ENCODE measurements at regions not wholly inside any gene's neighbourhood (a gene's known extent, or its start where the extent isn't known, plus 50 kb on each side); places are given as distances from the start of the nearest gene placed in this dataset.
"Not testable (repeated sequence)": the region's sequence is repeated elsewhere in the genome, so short reads cannot be mapped to it uniquely, and the experiment has no call there.

DNA sequence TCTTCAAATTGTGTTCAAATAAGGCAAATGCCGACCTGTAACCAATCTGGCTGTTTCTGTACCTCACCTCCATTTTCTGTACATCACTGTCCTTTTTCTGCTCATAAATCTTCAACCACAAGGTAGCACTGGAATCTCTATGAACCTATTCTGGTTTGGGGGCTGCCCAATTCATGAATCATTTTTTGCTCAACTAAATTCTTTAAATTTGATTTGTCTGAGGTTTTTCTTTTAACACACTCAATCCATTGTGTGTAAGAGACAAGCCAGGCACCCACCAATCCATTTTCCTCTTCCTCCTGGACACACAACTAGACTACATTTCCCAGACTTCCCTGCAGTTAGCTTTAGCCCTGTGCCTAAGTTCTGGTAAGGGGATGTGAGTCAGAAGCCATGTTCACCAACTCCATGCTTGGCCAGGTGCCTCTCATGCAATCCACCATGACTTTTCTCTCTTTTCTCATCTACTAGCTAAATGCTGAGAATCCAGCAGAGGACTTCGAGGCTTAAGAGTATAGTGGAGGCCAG is 193.2 kb upstream of the KLF3 start:
- no peak for DNase-seq (ENCODE audit: low read depth)

DNA sequence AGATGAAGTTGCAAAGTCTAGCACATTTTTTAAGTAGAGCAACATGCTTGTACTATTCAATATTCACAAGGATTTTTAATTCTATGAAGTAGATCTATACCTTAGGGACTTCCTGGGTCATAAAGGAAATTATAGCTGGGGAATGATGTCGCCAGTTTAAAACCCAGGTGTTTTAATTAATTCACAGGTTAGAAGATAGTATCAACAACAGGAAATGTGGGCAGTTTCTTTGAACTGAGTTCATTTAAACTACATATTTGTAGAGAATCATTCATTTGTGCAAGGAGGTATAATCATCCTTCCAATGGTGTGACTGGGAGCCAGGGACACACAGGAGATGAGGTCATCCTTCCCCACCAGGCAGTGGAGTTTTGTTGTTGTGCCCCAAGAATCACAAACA is 181.3 kb upstream of the KLF3 start:
- no peak for DNase-seq (ENCODE audit: low read depth)

DNA sequence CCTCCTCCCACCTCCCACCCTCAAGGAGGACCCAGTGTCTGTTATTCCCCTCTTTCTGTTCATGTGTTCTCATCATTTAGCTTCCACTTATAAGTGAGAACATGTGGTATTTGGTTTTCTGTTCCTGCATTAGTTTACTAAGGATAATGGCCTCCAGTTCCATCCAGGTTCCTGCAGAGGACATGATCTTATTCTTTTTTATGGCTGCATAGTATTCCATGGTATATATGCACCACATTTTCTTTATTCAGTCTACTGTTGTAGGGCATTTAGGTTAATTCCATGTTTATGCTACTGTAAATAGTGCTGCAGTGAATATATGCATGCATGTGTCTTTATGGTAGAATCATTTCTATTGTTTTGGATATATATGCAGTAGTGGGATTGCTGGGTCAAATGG is 180.4 kb upstream of the KLF3 start:
- DNase-seq (ENCODE audit: low read depth): not testable (repeated sequence)

DNA sequence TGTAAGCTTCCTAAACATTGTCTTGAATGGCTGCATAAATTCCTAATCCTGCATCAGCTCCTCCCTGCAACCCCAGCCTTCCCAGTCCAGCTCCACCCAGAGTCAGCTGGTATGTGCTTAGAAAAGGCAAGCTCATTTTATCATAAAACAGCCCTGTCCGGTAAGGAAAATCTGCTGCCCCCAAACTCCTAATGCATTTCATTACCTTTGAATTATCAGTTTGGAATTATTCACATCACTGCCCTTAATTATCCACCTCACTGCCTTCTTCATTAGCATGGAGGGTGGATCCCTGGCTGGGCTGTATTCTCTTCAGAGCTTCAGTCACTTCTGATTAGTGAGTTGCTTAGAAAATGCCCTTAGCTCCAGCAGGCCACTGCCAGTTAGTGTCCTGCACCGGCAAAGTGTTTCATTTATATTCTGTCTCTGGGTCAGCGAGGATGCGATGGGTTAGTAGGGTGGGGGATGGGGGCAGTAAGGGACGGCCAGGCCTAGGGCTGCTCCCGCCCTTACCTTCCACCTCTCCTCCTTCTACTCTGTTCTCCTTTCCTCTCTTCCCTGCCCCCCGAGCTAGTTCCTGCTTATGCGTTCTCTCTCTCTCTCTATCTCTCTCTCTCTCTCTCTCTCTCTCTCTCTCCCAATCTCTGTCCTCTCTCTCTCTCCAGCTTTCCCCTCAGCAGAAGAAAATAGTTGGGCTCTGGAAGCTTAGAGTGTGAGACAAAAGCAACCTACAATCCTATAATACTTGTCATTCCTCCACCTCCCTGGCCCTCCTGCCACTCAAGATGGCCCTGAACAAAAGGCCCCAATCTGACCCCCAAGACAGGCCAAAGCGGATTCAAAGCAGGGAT is 174.8 kb upstream of the KLF3 start:
- no peak for DNase-seq (ENCODE audit: low read depth)

DNA sequence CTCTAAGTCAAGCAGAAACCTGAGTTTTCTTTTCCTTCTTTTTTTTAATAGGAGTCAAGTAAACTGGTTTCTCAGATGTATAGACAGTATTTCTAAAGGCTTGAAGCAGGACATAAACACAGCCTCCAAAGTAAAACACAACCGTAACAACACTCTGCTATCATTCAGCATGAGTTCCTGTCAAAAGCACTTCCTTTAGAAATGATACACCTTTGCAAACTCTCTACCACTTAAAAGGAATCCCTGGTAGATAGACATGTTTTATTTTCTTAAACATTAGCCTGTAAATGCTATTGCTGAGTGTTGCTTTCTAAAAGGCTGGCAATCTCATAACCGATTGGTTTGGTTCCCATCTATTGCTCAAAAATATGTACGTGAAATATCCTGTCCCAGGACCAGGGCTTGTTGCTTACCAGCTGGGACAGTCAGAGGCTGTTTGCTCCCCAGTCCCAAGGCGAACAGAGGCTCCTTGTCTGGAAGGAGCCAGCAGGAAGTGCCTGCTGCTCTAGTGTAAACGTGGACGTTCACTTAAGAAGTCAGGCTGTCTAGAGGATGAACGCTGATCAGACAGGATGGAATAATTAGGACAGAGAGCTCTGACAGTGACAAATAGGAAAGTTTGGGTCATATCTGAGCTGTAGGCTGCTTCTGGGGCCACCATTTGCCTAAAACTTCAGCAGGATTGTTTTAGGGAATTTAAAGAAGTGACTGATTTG is 173.9 kb upstream of the KLF3 start:
- DNase-seq (ENCODE audit: low read depth): no peak

DNA sequence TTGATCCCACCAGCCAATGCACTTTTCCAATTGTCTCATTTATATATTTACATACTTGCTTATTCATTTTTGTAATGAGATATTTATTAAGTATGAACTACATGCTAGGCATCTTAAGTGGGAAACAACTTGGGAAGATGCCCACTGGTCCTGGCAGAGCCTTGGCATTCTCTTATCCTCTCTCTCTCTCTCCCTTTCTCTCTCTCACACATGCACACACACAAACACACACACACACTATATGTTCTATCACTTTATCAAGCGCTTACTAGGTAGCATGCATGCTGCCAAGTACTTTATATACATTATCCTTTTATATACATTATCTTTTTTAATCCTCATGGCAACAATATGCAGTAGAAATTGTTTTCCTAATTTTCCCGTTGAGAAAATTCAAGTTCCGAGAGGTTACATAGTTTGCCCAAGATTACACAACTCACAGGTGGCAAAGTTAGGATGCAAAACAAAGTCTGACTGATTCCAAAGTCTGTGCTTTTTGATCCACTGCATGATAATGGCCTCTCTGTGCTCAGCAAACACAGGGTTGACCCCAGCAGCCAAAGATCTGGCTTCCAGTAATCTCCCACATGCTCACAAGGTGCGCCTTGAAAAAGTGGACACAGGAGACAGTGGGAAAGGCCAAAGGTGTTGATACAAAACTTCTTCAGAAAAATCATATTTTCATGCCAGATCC is 173.1 kb upstream of the KLF3 start:
- no peak for DNase-seq (ENCODE audit: low read depth)

DNA sequence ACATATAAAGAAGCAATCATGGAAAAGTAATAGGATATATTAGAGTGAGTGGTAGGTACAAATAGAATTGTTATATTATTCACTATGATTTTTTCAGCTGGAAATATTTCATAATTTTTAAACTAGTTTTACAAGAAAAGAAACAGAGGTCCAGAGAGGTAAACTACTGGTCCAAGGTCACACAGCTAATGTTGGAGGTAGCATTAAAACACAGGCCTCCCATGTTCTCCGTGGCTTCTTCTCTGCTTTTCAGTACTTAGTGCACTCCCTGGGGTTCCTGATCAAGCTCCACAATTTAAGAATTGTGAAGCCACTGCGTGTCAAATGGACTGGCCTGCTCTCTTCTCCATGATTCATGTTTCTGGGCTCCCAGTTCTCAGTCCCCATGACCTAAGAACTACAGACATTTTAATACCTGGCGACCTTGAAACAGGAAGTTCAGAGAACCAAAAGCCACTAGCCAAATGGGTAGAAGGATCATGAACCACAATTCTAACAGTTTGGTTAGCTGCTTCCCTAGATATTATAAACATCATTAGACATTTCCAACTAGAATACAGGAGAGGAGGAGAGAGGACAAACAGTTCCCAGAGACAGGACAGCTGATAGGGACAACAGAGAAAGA is 172.0 kb upstream of the KLF3 start:
- no peak for DNase-seq (ENCODE audit: low read depth)

DNA sequence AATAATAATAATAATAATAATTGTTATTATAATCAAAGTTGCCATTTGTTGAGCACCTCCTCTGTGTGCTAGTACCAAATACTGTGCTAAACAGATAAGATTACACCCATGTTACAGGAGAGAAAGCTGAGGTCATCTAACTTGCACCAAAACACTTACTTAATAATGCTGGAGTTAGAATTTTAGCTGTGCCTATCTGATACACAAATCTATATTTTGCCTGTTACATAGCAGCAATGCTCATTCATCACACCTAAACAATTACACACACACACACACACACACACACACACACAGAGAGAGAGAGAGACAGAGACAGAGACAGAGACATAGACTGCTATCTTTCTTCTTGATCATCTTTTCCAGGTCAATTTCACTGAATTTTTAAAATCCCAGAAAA is 170.9 kb upstream of the KLF3 start:
- no peak for DNase-seq (ENCODE audit: low read depth)

DNA sequence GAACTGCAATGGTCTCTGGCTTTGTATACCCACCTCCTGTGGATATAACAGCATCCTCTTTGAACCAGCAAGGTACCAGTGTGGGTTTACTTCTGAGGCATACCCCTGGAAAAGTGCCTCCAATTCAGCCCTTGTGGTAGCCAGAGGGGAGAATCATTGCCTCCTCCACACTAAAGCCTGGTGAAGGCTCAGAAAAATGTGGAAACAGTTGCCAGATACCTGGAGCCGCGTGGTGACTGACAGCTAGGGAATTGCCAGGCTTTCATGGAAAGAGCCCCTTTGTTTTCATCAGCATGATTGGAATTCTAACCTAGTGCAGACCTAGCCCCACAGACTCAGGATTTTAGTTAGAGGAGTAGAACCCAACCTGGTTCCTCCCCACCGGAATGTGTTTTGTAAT is 168.6 kb upstream of the KLF3 start:
- DNase-seq (ENCODE audit: low read depth): no peak

DNA sequence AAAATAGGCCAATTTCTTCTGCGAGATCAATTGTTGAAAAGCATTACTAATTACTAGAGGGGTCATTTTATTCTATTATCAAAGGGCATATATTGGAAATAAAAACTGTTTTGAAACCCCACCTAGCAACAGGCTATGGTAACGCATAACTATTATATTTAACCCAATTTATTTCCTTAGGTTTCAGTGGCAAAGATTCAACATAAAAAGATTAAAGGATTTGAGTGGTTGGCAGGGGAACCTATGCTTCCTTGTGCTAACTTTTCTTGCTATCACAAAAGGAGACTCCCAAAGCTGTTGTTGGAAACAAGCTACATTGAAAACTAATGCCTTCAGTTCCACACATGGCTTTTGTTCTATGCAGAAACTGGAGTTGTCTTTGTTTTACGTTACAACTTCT is 166.9 kb upstream of the KLF3 start:
- DNase-seq (ENCODE audit: low read depth): no peak

DNA sequence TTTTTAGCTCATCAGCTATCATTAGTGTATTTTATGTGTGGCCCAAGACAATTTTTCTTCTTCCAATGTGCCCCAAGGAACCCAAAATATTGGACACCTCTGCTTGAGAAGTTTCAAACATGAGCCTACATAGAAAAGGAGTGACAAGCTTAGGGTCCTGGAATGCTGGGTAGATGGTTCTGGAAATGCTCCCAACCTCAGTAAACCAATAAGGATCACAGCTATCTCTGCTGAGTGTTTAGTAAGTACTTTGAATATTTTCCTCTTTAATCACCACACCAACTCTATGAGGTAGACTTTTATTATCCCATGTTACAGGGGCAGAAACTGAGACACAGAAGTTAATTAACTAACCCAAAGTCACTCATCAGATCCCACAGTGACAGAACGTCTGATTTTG is 164.9 kb upstream of the KLF3 start:
- no peak for DNase-seq (ENCODE audit: low read depth)

DNA sequence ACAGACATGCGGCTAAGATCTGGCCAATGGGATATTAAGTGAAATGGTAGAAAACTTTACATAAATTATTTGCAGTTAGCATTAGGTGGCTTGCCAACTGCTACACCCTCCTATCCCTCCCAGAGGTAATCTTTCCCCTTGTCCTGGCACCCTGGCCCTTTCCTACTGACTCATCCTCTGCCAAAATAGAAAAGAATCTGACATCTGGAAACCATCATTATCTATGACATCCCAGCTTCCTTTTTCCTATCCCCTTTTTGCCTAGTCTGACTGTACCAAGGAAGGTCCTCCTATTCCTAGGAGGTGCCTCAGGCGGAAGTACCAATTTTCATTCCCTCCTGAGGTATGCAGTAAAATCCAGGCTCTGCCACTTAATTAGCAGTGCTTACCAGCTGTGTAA is 163.6 kb upstream of the KLF3 start:
- no peak for DNase-seq (ENCODE audit: low read depth)

DNA sequence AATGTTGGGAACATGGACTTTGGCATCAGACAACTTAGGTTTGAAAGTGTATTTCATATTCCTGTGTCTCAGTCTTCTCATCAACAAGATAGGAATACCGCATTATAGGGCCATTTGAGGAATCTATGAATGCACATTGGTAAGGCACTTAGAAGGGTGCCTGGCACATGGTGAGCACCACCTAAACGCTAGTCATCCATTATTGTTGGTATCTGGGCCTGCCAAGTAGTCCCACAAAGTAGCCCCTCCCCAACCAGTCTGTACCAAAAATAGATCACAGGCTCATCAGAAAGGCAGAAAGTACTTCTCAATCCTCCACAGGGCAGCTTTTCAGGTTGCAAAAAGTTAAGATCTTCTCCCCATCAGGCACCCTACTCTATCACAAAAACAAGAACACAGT is 162.3 kb upstream of the KLF3 start:
- DNase-seq (ENCODE audit: low read depth): no peak

DNA sequence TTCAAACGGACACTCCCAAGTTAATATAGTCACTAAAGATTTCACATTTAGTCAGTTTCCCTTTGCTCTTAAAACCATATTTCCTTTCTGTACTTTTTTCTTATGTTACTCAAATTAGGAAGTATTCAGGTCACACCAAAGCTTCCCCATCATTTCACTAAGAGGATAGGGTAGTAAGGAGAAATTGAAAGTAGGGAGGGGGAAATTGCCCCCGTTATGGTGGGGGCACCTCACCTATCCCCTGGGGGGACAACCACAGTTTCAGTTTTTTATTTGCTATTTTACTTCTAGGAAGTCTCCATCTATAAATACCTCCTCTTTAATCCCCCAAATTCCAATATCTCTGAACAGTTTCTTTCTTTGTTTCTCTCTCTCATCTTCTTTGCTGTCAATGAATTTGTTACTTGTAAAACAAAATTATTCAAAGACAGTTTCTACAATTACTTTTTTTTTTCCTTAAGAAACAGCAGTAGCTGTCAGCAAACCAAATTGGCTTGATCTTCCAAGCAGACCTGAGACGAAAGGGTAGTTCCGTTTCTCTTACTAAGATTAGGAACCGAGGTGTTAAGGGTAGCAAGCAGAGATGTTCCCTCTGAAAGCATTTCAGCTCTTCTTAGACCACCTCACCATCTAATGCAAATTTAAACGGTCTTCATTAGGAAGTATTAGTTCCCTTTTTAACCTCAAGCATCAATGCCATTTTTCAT is 160.2 kb upstream of the KLF3 start:
- no peak for DNase-seq (ENCODE audit: low read depth)

DNA sequence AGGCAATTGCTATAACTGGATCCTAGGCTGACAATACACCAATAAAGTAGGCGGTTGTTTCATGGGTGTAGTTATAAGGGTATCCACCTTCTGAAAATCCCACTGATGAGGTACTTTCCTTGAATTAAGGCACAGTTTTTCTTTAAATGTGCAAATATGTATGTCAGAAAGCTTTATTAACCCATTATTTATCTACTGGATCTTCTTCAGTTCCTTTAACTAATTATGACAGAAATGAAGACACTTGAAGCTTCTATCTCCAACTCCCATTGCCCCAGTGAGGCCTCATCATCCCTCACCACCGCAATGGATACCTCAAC is 159.6 kb upstream of the KLF3 start:
- no peak for DNase-seq (ENCODE audit: low read depth)

DNA sequence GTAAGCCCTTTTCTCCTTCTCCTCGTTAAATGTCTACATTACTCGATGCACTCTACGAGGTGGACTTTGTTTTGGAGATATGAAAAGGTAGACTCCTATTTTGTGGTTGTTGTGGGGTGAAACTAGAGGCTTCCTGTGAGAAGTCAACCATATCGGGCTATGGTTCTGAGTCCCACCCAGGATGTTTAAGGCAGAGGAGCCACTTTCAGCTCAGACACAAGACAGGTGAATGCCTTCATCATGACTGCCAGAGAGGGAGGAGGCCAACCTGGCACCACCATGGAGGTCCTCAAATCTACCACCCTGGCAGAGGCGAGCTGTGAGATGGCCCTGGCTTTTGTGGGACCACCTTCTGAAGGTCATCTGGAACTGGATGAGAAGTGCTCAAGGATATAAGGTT is 154.4 kb upstream of the KLF3 start:
- no peak for DNase-seq (ENCODE audit: low read depth)

DNA sequence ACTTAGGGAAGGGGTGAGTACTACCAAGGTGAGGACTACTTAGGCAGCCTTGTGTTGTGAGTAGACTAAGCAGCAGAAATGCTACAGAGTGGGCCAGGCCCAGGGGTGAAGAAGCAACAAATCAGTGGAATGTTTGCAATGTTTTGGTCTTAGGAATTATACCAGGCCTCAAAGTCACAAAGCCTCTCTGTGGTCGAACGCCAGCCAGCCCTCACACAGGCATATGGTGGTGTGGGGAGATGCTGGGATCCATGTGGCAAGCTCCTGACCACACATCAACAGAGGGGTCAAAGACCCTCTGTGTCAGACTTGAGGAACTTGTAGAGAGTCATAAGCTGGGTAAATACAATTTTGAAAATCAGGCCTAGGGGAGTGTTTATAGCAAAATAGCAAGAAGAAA is 153.8 kb upstream of the KLF3 start:
- DNase-seq (ENCODE audit: low read depth): no peak

DNA sequence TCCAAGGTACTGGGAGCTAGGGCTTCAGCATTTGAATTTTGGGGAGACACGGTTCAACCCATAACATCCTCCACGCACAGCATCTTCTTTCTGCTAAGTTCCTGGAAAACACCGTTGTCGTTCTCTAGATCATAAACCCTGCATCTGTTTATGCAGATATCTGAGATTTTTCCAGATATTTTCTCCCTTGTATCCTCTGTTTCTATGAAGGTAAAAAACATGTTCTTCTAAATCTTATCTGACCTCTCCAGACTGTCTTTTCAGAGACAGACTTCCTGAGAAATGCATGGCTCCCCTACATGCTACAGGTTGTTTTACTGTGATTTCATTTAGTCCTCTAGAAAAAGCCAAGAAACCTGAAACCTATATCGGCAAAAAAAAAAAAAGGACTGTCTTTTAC is 152.3 kb upstream of the KLF3 start:
- no peak for DNase-seq (ENCODE audit: low read depth)

DNA sequence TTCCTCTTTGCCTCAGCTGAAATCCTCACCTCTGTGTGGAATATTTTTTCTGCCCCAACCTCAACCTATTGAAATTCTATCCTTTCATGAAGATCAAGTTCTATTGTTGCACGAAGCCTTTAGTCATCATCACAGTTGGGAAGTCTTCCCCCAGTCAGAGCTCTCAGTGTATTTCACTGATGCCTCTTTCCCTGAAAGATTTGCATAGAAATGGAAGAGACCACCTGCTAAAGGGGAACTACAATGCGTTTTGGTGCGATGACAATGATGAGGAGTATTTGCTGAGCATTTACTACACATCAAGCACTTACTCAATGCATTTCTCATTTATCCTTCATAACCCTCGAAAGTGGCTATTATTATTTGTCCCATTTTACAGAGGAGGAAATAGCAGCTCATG is 151.2 kb upstream of the KLF3 start:
- DNase-seq (ENCODE audit: low read depth): no peak

DNA sequence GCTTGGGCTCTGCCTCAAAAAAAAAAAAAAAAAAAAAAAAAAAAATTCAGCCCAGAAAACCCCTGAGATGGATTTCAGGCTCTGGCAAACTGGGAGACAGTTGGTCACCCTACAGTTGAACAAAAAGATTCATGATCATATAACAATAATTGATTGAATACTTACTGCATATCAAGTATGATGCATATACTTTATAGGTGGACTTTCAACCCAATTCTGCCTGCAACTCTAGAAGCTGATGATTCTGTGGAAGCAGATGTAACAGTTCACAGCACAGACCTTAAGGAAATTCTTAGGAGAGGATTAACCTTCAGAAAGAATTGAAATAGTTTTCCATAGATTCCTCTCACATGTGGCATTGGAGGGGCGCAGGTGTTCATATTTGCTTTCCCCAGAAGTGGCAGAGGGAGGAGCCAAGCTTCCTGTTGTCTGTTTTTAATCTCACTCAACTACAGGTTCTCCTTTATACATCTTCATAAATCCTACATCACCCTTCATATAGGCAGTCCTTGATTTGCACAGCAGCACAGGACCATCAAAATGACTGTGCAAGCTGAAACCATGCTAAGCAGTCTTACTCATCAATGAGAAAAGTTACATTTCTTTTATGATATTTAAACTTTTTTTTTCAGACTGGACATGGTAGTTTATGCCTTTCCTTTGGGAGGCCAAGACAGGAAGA is 149.4 kb upstream of the KLF3 start:
- no peak for DNase-seq (ENCODE audit: low read depth)

DNA sequence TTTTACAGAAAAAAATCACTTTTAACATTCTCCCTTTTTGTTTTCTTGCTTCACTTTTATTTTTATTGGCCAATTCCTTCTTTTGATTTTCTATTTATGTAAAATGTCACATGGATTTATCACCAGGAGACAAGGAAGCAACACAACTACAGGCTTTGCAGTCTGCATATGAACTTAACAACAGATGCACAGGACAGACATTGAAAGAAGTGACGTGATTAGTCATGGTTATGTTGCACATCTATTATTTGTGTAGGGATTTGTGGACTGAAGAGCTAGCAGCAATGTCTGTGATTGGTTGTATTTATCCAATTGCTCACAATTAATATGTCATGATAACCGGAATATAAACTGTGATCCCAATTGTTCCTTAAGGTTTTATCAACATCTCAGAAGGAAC is 147.8 kb upstream of the KLF3 start:
- no peak for DNase-seq (ENCODE audit: low read depth)

All from T follicular helper cell (primary cell).